B cell (primary cell): ENCODE measurements at regions not wholly inside any gene's neighbourhood (a gene's known extent, or its start where the extent isn't known, plus 50 kb on each side); places are given as distances from the start of the nearest gene placed in this dataset.

Experiments
- ATAC-seq: fragments of 200-7000 bp; cut with Tn5 transposase; one replicate; pipeline ENCODE4 v1.10.0; 2021; ENCODE audit warnings: low read depth, mild to moderate bottlenecking, moderate number of reproducible peaks, moderate library complexity
- CTCF ChIA-PET: fragments of 350-600 bp; sonication (Branson Sonifier 250); formaldehyde crosslinking; loops from one replicate; lab custom pipeline; 2021; ENCODE audit warnings: antibody characterized with exemption, inconsistent platforms; lab: Charles Lee
- POLR2A ChIA-PET: fragments of 350-600 bp; sonication (Branson Sonifier 250); formaldehyde crosslinking; loops from one replicate; lab custom pipeline; 2021; ENCODE audit warnings: antibody characterized with exemption; lab: Charles Lee
- DNase-seq: peaks from one replicate; pipeline ENCODE4 v3.0.0; 2013
- H2AFZ ChIP-seq: 2 replicates; pipeline ENCODE4 v1.6.1; 2012; ENCODE audit warnings: mild to moderate bottlenecking, low read depth, low read length; ENCODE audit not compliant: insufficient read depth, poor library complexity, severe bottlenecking
- H3K27ac ChIP-seq, 2 donors: 1 replicate in 1 of 2; 2 replicates in 1 of 2; pipeline ENCODE4 v1.5.1; 2012 to 2013; ENCODE audit warnings: low read length in 2 of 2, mild to moderate bottlenecking in 2 of 2, moderate library complexity in 1 of 2
- H3K27me3 ChIP-seq, 4 experiments: fragments of 200-600 bp in 1 of 4; sonication (generic) in 1 of 4; replicated peaks in 1 of 4; 1 replicate in 2 of 4; 2 replicates in 2 of 4; pipeline versions ENCODE4 v1.6.1 to v1.7.0; 2013 to 2016; ENCODE audit warnings: low read length in 3 of 4, mild to moderate bottlenecking in 2 of 4, mixed read lengths in 1 of 4, moderate library complexity in 1 of 4; ENCODE audit not compliant: insufficient read depth in 4 of 4, control insufficient read depth in 3 of 4; ENCODE audit errors: control extremely low read depth in 1 of 4
- H3K36me3 ChIP-seq, 2 experiments: replicated peaks in 1 of 2; 1 replicate in 1 of 2; 2 replicates in 1 of 2; pipeline versions ENCODE4 v1.6.1 to v1.7.1; 2013; ENCODE audit warnings: low read length in 1 of 2; ENCODE audit not compliant: insufficient read depth in 2 of 2, control insufficient read depth in 1 of 2; ENCODE audit errors: control extremely low read depth in 1 of 2, extremely low read depth in 1 of 2
- H3K4me1 ChIP-seq, 2 donors: fragments of 200-600 bp in 1 of 2; sonication (generic) in 1 of 2; 1 replicate in 1 of 2; 2 replicates in 1 of 2; pipeline versions ENCODE4 v1.5.1 to v1.6.1; 2013 to 2017; ENCODE audit warnings: low read length in 2 of 2; ENCODE audit not compliant: control insufficient read depth in 2 of 2, insufficient read depth in 2 of 2
- H3K4me2 ChIP-seq: replicated peaks from 2 replicates; pipeline ENCODE3; 2012; ENCODE audit warnings: mild to moderate bottlenecking, low read depth, low read length; ENCODE audit not compliant: poor library complexity, severe bottlenecking
- H3K4me3 ChIP-seq, 5 experiments: fragments of 200-600 bp in 1 of 5; sonication (generic) in 1 of 5; 1 replicate in 3 of 5; 2 replicates in 2 of 5; pipeline versions ENCODE4 v1.5.1 to v1.7.0; 2011 to 2016; ENCODE audit warnings: low read length in 4 of 5, mild to moderate bottlenecking in 4 of 5, low read depth in 2 of 5, control low read depth in 1 of 5, moderate library complexity in 1 of 5; ENCODE audit not compliant: insufficient read depth in 1 of 5; ENCODE audit errors: control extremely low read depth in 1 of 5, extremely low read depth in 1 of 5
- H3K79me2 ChIP-seq: fragments of 200-600 bp; sonication (generic); one replicate; pipeline ENCODE4 v1.6.0; 2016; ENCODE audit warnings: low read length; ENCODE audit not compliant: control insufficient read depth, insufficient read depth
- H3K9ac ChIP-seq: fragments of 200-600 bp; sonication (generic); 2 replicates; pipeline ENCODE4 v1.6.1; 2017; ENCODE audit warnings: mild to moderate bottlenecking, low read length, moderate library complexity
- H3K9me3 ChIP-seq, 3 donors: one replicate each; pipeline versions ENCODE4 v1.6.1 to v1.7.1; 2013; ENCODE audit warnings: low read length in 2 of 3; ENCODE audit not compliant: control insufficient read depth in 2 of 3, insufficient read depth in 1 of 3; ENCODE audit errors: control extremely low read depth in 1 of 3
- H4K20me1 ChIP-seq: 2 replicates; pipeline ENCODE4 v1.6.0; 2012; ENCODE audit warnings: mild to moderate bottlenecking, low read length; ENCODE audit not compliant: insufficient read depth, control insufficient read depth, poor library complexity, severe bottlenecking
- H3K27ac Mint-ChIP-seq: one replicate; pipeline ENCODE4 v1.8.0; 2021; ENCODE audit warnings: mixed read lengths
- H3K27me3 Mint-ChIP-seq: one replicate; pipeline ENCODE4 v1.8.0; 2021; ENCODE audit warnings: mixed read lengths
- H3K4me1 Mint-ChIP-seq: one replicate; pipeline ENCODE4 v1.8.0; 2021; ENCODE audit warnings: mixed read lengths
- H3K4me3 Mint-ChIP-seq: one replicate; pipeline ENCODE4 v1.8.0; 2021; ENCODE audit warnings: mixed read lengths
- H3K9me3 Mint-ChIP-seq: one replicate; pipeline ENCODE4 v1.8.0; 2022; ENCODE audit warnings: mixed read lengths; ENCODE audit not compliant: insufficient read depth
- CTCF ChIP-seq: fragments of 200-600 bp; IDR thresholded peaks from one replicate; pipeline ENCODE4 v1.8.0; 2022; ENCODE audit warnings: antibody characterized with exemption, mild to moderate bottlenecking
- EZH2 ChIP-seq: IDR thresholded peaks from 2 replicates; pipeline ENCODE4 v1.6.1; 2012; ENCODE audit warnings: borderline replicate concordance, low read depth, mild to moderate bottlenecking, moderate library complexity, low read length; ENCODE audit not compliant: insufficient read depth, poor library complexity, severe bottlenecking
- WGBS: methylation state at CpG from one replicate; pipeline ENCODE4 v1.1.5; 2013; ENCODE audit warnings: missing lambda C conversion rate; ENCODE audit not compliant: insufficient coverage; 5-methylcytosine and 5-hydroxymethylcytosine counted together
- intact Hi-C: fragments of 100-400 bp; cut with micrococcal nuclease; formaldehyde crosslinking; loops from one replicate; pipeline ENCODE4 v1.10.0; 2022

GRCh38 chr16:60110531-60110930 is 1376.4 kb upstream of the GOT2 start:
- no peak for ATAC-seq
- Mint-ChIP-seq H3K9me3 (peaks cover 5% of the 10 kb centered on the region), H3K27me3 (no peaks in the 10 kb centered on the region), H3K27ac (no peak overlapping the region), H3K4me3 (no peak overlapping the region), H3K4me1 (no peaks in the 10 kb centered on the region)
- Histone ChIP-seq H3K4me2 (no peak overlapping the region), H3K9ac (no peak overlapping the region), H3K79me2 (no peaks in the 10 kb centered on the region), H3K36me3 (no peaks in the 10 kb centered on the region), H3K9me3 (peaks cover 0 to 6% (median 0%) of the 10 kb centered on the region in 3 donors), H3K4me3 (no peak overlapping the region), H2AFZ (no peak overlapping the region), H3K4me1 (no peaks in the 10 kb centered on the region), H3K27me3 (no peaks in the 10 kb centered on the region), H3K27ac (no peak overlapping the region), H4K20me1 (no peaks in the 10 kb centered on the region)
- intact Hi-C loops, result no loop called here
- TF ChIP-seq EZH2 (no peak), CTCF (no peak)
- ChIA-PET POLR2A (no interaction called here), CTCF (no interaction called here)
- no CpG with 5 or more reads among the region's 2 CpGs for WGBS
- no peak for DNase-seq

DNA sequence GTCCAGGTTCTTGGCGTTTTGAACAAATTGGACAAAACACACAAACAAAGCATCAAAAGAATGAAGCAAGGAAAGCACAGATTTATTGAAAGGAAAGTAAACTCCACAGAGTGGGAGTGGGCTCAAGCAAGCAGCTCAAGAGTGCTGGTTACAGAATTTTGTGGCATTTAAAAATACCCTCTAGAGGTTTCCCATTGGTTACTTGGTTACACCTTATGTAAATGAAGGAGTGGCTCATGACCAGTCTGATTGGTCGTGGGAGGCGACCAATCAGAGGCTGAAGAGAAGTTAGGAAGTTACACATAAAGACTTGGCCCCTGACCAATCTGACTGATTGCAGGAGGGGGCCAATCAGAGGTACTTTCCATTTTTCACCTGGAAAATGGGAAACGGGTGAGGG is 1373.8 kb upstream of the GOT2 start:
- POLR2A ChIA-PET, result no interaction called here
- Histone ChIP-seq H2AFZ (no peak overlapping the region), H3K4me2 (no peak overlapping the region), H3K4me1 (no peaks in the 10 kb centered on the region), H3K9ac (no peak overlapping the region), H3K9me3 (peaks cover 0 to 6% (median 0%) of the 10 kb centered on the region in 3 donors), H3K4me3 (no peak overlapping the region), H3K27me3 (no peaks in the 10 kb centered on the region), H3K27ac (no peak overlapping the region), H3K79me2 (no peaks in the 10 kb centered on the region), H3K36me3 (no peaks in the 10 kb centered on the region), H4K20me1 (no peaks in the 10 kb centered on the region)
- no peak overlapping the region for H3K27ac Mint-ChIP-seq
- ATAC-seq (no peak), DNase-seq (no peak)
- TF ChIP-seq EZH2 (no peak), CTCF (no peak)
- H3K9me3 Mint-ChIP-seq, result peaks cover 5% of the 10 kb centered on the region
- CTCF ChIA-PET, result no interaction called here
- 96% methylated on average over 3 of the region's 4 CpGs for WGBS
- no peak overlapping the region for H3K4me3 Mint-ChIP-seq
- no peaks in the 10 kb centered on the region for H3K4me1 Mint-ChIP-seq
- H3K27me3 Mint-ChIP-seq, result no peaks in the 10 kb centered on the region
- intact Hi-C loops, result no loop called here
